MV-4-11 (cell line): ENCODE measurements at regions not wholly inside any gene's neighbourhood (a gene's known extent, or its start where the extent isn't known, plus 50 kb on each side); places are given as distances from the start of the nearest gene placed in this dataset.
A peak's percentile ranks its signal among the peaks of the same experiment; 100 is the strongest.
"Not testable (repeated sequence)": the region's sequence is repeated elsewhere in the genome, so short reads cannot be mapped to it uniquely, and the experiment has no call there.

Experiments used
- DNase-seq: peaks from one replicate; lab custom pipeline; 2025; lab: John Stamatoyannopoulos, UW

DNA sequence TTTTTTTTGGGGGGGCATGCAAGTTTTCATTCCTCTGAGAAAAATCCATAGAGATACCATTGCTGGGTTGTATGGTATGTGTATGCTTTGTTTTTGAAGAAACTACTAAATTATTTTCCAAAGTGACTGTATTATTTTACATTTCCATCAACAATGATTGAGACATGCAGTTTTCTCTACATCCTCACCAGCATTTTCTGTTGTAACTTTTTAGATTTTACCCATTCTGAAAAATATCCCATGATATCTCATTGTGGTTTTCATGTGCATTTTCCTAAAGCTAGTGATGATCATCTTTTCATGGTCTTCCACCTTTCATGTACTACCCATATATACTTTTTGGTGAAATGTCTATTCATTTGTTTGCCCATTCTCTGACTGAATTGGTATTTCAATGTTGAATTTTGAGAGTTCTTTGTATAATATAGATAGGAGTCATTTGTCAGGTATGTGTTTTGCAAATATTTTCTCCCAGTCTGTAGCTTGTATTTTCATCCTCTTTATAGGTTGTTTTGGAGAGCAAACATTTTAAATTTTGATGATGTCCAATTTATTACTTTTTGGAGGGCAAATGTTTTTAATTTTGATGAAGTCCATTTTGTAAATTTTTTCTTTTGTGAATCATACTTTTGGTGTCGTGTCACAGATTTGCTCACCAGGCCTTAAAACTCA is 827.5 kb upstream of the CITED2 start:
- no peak for DNase-seq

DNA sequence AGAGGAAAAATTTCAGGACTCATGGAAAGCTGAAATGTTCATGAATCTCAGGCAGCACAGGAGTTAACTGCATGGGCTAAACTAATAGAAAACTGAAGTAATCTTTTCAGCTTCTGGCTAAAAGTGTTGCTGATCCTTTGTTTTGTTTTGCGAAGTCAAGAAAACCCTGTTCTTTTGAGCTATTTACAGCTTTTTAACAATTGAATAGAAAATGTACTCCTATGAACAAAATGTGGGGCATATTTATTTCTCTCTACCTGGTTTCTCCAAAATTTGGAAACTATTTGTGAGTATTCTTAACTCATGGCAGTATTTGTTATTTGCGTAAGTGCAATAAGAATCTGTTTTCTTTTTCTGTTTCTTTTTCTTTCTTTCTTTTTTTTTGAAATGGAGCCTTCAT is 818.8 kb upstream of the CITED2 start:
- peak; percentile 15 for DNase-seq

DNA sequence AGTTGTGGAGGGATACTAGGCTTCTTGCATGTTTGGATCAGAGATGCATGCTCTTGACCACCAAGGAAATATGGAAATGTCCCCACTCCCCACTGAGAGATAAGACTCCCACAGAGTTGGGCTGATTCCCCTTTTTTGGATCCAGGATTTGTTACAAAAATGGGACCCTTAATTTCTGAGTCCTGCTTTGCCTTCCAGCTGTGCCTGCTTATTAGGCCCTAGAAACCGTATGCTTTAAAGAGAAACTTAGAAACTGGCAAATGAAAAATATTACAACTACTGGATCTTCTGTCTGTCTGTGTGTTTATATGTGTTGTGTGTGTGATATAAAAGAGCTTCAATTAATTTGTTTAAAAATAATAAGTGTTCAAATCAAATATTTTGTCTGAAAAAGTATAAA is 817.6 kb upstream of the CITED2 start:
- no peak for DNase-seq

DNA sequence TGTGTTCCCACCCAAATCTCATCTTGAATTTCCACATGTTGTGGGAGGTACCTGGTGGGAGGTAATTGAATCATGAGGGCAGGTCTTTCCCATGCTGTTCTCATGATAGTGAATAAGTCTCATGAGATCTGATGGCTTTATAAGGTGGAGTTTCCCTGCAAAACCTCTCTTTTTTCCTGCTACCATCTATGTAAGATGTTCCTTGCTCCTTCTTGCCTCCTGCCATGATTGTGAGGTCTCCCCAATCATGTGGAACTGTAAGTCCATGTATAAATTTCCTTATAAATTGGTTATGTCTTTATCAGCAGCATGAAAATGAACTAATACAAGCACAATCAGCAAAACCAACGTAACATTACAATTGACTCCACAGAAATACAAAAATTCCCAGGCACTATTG is 814.8 kb upstream of the CITED2 start:
- not testable (repeated sequence) for DNase-seq

DNA sequence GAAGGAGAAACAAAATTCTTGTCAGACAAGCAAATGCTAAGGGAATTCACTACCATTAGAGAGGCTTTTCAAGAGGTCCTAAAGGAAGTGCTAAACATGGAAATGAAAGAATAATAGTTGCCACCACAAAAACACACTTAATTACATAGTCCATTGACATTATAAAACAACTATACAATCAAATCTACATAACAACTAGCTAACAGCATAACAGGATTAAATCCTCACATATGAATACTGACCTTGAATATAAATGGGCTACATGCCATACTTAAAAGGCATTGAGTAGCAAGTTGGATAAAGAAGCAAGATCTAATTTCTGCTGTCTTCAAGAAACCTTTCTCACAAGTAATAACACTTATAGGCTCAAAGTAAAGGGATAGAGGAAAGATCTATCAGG is 811.5 kb upstream of the CITED2 start:
- DNase-seq = no peak

DNA sequence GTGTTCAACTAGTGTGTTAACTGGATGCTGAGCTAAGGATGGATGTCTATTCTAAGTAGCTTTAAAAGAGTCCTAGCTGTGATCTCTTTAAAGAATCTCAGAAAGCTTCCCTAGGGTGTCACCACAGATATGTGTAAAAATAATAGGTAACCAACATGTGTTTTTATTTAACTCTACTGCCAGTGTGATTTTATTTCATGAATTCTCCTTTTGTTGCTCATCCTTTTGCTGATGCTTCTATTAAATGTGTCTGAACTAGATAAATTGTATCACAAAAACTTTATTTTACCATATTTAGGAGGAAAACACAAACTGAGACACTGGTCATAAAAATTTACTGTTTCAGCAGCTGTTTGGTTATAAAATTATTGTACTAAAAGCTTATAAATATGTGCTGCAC is 809.4 kb upstream of the CITED2 start:
- DNase-seq = no peak

DNA sequence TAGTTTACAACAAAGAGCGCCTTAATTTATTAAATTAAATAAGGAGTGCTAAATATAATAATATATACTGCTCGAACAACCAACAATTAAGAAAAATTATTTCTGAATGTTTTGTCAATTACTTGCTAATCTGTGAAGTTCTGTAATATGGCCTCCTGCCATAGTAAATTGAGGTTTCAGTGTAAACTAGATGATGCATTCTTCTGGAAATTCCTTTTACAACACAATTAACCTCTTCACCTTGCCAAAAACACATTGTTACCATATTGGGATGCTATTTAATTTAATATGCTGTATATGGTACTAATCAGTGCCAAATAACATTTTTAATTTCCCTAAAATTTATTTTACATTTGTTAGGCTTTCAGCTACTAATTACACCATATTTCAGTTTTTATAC is 808.4 kb upstream of the CITED2 start:
- no peak for DNase-seq

DNA sequence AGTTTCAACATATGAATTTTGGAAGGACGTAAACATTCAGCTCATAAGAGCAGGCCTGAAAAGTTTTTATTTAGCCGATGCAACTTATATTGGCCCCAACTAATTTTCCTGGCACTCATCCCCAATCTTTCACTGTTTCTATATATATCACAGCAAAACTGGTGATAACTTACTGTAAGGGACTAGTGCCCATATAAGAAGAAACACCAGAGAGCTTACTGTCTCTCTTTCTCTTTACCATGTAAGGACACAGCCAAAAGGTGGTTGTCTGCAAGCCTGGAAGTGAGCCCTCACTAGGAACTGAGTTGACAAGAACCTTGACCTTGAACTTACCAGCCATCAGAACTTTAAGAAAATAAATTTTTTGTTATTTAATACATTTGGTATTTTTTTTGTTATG is 807.4 kb upstream of the CITED2 start:
- no peak for DNase-seq

DNA sequence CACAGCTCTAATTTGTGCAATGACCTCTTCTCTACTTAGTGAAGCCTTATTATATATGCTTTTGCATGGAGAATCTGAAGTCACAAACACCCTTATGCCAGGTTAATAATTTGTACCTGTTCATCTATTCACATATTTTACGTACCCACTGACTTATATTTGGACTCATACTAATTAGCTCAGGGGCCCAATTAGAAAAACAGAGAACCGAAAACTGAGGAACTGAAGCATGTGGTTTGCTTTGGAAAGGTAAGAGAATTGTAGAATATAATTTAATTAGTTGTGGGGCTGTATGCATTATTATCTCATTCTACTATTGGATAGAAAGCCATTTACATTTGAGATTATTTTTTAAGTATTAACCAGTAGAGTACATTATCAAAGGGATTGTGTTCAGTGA is 805.9 kb upstream of the CITED2 start:
- no peak for DNase-seq

DNA sequence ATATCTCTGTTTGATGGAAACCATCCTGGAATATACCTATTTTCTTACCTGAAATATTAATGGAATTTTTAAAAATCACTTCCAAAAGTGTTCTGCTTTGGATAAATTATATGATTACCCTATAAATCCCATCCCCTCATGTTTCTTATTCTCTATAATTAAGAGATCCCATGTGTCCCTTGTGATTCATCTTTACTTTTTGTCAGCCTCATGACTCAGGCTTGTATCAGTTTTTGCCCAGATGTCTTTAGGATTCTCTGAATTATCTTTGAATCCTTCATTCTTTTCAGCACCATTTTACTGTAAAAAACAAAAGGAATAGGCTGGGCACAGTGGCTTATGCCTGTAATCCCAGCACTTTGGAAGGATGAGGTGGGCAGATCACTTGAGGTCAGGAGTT is 804.5 kb upstream of the CITED2 start:
- DNase-seq = no peak

DNA sequence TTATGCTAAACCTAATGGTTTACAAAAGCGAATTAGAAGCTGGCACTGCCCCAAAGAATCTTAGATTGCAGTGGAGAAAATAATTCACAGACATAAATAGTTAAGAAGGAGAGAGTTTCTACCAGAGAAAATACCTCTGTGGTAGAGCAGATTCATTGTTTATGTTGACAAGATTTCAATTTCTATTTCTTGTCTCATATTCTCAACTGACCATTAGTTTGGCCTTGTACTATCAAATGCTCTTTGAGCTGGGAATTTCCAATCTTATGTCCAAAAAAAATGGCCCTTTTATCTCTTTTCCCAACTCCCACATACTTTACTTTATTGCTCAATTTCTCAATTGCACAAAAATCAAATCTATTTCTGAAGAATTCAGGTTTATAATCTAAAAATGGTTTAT is 804.1 kb upstream of the CITED2 start:
- no peak for DNase-seq

DNA sequence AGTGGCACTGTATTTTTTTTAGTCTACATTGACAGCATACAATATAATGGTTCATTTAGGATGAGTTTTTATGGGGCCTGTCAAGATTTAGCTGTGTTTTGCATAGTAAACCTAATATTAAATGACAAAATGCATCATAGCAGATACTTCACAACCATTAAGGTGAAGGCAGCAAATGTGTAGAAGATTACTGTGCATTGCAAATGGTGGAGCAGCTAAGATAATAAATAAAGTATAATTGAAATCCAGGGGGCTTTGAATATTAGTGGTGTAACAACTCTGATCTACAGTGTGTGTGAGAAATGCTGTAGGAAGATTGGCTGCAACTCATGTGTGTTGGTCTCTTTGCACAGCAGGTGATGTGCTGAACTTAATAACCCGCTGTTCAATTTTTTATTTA is 801.9 kb upstream of the CITED2 start:
- no peak for DNase-seq

DNA sequence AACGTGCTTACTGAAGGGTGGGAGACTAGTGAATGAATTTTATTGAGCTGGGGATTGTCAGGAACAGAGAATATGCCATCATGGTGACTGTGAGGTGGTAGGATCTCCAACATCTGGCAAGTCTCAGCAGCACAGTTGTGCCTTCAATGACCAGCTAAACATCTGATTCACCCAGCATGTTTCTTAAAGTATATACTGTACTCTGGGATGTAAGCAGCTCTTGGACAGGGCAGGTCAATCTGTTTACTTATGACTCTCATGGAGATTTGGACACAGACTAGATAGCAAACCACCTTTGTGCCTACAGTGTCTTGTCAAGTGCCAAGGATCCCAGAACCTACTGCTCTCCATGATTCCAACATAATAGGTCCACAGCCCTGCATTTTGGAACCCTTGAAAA is 801.0 kb upstream of the CITED2 start:
- no peak for DNase-seq

DNA sequence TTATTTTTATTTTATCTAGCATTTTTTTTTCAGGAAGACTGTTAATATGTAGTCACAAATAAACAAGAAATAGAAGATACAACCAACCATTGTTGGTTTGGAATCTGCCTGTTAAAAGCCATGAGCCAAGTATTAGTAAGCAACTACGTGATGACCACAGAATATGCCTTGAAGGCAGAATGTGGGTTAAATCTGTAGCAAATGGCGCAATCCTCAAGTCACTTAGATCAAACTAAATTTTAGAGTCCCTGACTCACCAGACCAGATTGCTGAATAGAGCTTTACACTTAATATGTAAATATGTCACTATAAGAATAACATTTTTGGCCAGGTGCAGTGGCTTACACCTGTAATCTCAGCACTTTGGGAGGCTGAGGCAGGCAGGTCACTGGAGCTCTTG is 800.1 kb upstream of the CITED2 start:
- DNase-seq = peak; percentile 72

DNA sequence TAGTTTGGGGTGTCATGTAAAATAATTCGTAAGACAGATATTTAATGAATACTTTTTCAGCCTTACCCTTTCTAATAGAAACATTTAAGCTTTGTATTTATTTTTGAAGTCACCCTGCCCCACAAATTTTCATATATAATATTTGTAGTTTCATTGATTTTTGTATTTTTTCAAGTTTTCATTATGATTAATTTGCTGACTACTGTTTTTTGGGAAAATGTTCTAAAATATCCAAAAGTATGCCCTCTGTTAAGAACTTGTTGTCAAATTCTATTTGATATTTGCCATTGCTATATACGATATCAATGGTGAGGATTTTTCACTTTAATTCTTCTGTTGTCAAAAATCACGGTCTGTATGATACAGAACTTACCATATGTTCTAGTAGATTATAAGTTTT is 793.9 kb upstream of the CITED2 start:
- DNase-seq = no peak

DNA sequence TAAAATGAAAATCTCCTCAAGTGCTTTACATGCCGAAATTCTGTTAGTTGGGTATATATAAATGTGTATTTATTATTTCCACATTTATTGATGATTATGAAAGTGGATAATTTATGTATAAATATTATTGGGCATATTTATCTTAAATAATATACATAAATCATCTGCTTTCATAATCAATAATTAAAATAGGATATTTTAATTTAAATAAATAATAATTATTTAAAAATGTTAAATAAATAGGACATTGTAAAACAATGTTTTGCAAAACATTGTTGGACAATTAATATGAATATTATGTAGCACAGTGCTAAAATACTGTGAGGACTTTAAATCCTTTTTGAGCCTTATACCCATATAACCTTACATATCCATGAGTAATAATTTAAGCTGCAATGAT is 786.5 kb upstream of the CITED2 start:
- DNase-seq = no peak

DNA sequence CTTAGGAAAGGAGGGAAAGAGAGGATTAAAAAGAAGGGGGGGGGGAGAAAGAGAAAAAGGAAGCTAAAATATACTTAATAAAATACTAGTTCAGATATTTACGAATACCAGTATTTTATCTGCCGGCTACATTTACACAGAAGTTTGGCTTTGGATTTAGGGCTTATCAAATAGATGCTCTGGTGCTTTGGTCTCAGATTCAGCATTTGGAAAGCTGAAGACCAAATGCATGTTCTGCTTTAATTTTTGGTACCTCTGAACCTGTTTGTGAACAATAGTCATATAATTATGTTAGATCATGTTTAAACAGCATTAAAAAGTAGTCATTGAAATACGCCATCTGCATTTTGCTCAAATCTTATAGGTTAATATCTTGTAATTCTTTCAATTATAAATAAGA is 786.0 kb upstream of the CITED2 start:
- no peak for DNase-seq

DNA sequence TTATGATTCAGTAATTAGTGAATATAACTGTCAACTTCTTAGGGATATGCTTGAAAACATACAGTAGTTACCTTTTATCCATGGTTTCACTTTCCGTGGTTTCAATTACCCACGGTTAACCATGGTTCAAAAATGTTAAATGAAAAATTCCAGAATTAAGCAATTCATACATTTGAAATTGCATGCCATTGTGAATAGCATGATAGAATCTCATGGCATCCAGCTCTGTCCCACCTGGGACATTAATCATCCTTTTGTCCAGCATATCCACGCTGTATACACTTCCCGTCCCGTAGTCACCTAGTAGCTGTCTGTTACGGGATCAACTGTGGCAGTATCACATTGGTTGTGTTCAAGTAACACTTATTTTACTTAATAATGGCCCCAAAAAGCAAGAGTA is 781.7 kb upstream of the CITED2 start:
- no peak for DNase-seq

DNA sequence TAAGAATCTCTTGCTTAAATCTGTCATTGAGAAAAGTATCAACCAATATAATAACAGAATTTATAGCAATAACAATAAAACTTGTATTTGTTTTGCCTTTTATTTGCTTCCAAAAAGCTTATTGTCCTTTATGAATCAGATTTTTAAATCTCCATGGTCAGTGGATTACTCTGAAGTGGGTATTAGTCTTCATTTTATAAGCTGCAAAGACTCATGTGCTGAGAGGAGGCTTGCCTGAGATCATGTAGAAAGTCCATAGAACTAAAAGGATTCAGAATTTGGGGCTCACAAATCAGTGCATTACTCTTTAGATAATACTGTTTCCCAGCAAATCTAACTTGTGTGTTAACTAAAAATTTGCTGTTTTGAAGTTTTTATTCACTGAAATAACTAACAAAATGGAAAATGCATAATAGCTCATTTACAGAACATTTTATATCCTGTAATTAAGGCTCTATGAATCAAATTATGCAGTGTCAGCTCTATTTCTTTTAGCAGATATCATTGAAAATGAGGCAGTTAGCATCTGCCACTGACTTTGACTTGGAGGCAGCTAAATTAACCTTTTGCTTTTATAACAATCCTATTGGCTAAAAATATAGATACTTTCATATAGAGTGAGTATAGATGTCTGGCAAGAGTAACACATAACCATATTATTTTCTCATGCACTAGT is 781.1 kb upstream of the CITED2 start:
- DNase-seq = no peak

DNA sequence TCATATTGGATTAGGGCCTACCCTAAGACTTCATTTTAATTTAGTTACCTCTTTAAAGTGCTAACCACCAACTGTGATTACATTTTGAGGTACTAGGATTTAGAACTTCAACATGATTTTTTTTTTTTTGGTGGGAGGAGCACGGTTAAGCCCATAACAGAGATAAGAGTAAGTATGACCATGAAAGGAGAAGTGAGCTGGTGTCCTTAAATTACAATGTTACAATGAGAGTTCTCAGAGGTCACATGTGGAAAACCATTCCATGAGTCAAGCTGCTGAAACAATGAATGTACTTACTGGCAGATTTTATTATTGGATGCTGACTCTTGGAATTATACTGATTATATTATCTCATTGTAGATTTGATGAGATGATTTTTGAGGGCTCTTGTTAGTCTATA is 779.3 kb upstream of the CITED2 start:
- peak; percentile 62 for DNase-seq

DNA sequence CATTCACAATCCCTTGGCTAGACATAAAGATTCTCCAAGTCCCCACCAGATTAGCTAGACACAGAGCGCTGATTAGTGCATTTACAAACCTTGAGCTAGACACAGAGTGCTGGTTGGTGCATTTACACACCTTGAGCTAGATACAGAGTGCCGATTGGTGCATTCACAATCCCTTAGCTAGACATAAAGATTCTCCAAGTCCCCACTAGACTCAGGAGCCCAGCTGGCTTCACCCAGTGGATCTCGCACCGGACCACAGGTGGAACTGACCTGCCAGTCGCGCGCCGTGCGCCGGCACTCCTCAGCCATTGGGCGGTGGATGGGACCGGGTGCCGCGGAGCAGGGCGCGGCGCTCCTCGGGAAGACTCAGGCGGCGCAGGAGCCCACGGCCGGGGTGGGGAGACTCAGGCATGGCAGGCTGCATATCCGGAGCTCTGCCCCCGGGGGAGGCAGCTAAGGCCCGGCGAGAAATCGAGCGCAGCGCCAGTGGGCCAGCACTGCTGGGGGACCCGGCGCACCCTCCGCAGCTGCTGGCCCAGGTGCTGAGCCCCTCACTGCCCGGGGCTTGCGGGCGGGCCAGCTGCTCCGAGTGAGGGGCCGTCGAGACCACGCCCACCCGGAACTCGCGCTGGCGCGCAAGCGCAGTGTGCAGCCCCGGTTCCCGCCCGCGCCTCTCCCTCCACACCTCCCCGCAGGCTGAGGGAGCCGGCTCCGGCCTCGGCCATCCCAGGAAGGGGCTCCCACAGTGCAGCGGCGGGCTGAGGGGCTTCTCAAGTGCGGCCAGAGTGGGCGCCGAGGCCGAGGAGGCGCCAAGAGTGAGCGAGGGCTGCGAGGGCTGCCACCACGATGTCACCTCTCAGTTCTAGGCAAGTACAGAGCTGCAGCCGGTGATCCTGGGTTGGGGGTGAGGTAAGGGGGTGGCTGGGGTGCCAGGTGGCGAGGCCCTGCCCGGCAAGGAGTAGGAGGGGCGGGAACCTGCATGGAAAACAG is 773.7 kb upstream of the CITED2 start:
- DNase-seq = not testable (repeated sequence)

DNA sequence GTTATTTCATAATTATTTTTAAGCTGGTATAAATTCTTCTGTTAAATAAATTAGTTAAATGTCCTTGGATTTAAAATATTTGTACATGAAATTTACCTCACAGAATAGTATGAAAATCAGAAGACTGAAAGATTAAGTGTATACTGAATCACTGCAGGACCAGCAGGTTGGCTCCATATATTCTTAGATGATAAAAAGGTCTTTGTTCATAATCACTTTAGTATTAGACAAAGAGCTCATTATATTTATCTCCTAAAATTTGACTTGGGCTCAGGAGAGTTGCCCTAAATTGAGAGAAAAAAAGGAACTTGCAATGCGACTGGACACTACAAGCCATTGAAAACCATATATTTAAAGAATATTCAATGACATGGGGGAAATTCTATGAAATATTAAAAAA is 766.4 kb upstream of the CITED2 start:
- no peak for DNase-seq
